ENCODE measurements at regions not wholly inside any gene's neighbourhood (a gene's known extent, or its start where the extent isn't known, plus 50 kb on each side); places are given as distances from the start of the nearest gene placed in this dataset.

DNA sequence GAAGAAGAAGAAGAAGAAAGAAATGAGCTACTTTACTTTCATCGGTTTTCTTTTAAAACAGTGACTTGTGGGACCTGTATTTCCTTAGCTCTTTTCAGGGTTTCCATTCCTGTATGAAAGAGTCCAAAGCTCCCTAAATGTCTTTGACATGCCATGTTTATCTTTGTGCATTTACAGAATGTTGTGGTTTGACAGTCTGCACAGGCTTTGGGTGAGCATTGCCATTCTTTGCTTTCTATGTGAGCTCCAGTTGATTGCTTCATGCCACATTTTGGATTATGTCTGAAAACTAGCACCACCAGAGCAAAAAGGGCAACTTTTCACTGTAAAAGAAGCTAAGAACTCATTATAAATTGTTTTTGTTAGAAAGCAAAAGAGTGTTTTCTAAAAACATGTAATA lies 733.4 kb downstream of the TLE4 start:
- TF ChIP-seq, protein P1, sequence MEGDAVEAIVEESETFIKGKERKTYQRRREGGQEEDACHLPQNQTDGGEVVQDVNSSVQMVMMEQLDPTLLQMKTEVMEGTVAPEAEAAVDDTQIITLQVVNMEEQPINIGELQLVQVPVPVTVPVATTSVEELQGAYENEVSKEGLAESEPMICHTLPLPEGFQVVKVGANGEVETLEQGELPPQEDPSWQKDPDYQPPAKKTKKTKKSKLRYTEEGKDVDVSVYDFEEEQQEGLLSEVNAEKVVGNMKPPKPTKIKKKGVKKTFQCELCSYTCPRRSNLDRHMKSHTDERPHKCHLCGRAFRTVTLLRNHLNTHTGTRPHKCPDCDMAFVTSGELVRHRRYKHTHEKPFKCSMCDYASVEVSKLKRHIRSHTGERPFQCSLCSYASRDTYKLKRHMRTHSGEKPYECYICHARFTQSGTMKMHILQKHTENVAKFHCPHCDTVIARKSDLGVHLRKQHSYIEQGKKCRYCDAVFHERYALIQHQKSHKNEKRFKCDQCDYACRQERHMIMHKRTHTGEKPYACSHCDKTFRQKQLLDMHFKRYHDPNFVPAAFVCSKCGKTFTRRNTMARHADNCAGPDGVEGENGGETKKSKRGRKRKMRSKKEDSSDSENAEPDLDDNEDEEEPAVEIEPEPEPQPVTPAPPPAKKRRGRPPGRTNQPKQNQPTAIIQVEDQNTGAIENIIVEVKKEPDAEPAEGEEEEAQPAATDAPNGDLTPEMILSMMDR (conservative IDR thresholded peaks at IDR 0.05): no peak
- TF ChIP-seq ZFX (IDR thresholded peaks at IDR 0.05): no peak

All from C4-2B (cell line).